A673 (cell line): ENCODE measurements at regions not wholly inside any gene's neighbourhood (a gene's known extent, or its start where the extent isn't known, plus 50 kb on each side); places are given as distances from the start of the nearest gene placed in this dataset.

ENCODE experiments used
- EZH2 ChIP-seq: fragments of 200-600 bp; sonication (generic); IDR thresholded peaks from 2 replicates; pipeline ENCODE4 v1.6.1; 2017; ENCODE audit warnings: borderline replicate concordance, low read depth, mild to moderate bottlenecking, mixed read lengths, antibody characterized with exemption, low read length; ENCODE audit not compliant: poor library complexity, severe bottlenecking
- TF ChIP-seq, protein P1 (sequence below): fragments of 300-800, 200-600 bp; sonication (generic); conservative IDR thresholded peaks from 2 replicates; pipeline ENCODE4 v1.5.1; 2017; ENCODE audit warnings: low read depth, mild to moderate bottlenecking, antibody characterized with exemption, low read length, moderate library complexity, mixed read lengths

DNA sequence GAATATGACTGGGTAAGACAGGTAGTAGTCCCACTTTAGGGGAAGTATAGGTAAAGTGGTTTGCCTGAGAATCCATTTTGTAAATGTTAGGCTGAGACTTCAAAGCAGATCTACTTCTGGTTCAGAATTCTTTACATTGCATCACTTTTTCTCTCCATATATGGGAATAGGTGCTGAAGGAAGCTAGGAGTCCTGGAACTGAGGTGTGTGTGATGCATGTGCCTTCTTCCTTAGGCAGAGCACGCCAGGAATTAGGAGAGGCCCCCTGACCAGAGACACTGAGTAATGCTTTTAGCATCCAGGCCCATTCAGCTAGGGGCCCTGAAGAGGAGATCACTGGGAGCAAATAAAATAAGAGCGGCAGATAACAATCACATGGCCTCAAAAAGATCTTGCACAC lies 69.2 kb upstream of the DCP1A start:
- TF ChIP-seq, protein P1, sequence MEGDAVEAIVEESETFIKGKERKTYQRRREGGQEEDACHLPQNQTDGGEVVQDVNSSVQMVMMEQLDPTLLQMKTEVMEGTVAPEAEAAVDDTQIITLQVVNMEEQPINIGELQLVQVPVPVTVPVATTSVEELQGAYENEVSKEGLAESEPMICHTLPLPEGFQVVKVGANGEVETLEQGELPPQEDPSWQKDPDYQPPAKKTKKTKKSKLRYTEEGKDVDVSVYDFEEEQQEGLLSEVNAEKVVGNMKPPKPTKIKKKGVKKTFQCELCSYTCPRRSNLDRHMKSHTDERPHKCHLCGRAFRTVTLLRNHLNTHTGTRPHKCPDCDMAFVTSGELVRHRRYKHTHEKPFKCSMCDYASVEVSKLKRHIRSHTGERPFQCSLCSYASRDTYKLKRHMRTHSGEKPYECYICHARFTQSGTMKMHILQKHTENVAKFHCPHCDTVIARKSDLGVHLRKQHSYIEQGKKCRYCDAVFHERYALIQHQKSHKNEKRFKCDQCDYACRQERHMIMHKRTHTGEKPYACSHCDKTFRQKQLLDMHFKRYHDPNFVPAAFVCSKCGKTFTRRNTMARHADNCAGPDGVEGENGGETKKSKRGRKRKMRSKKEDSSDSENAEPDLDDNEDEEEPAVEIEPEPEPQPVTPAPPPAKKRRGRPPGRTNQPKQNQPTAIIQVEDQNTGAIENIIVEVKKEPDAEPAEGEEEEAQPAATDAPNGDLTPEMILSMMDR: no peak
- TF ChIP-seq EZH2: no peak
